GM18873 (cell line): ENCODE measurements at regions not wholly inside any gene's neighbourhood (a gene's known extent, or its start where the extent isn't known, plus 50 kb on each side); places are given as distances from the start of the nearest gene placed in this dataset.

ENCODE experiments used
- ATAC-seq: cut with Tn5 transposase; IDR thresholded peaks from one replicate; pipeline ENCODE4 v1.9.1; 2021; ENCODE audit warnings: mild to moderate bottlenecking, moderate library complexity, moderate number of reproducible peaks; ENCODE audit not compliant: unreplicated experiment, low FRiP score

- ATAC-seq, result no peak
Measured at GRCh38 chr21:23475281-23476219, 2131.7 kb downstream of the MRPL39 start.

DNA sequence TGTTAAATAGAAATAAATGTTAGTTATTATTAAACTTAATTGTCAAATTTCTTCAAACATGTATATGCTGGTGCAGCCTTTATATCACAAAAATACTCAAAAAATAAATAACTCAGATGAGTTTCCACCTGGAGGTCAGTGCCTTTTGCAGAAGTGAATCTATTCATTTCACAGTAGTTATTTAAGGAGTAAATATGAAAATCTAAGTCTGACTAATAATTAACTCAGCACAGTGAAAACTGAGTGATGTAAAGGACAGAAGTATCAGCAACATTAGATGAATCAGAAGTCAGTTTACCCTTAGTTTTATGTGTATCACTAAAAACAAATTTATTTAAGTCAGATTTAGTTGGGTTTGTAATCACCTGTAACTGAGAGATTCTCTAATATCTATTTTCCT, 2135.4 kb downstream of the MRPL39 start:
- ATAC-seq, result peak; percentile 95

- ATAC-seq, result no peak
Measured at GRCh38 chr21:23463365-23463764, 2143.9 kb downstream of the MRPL39 start.

DNA sequence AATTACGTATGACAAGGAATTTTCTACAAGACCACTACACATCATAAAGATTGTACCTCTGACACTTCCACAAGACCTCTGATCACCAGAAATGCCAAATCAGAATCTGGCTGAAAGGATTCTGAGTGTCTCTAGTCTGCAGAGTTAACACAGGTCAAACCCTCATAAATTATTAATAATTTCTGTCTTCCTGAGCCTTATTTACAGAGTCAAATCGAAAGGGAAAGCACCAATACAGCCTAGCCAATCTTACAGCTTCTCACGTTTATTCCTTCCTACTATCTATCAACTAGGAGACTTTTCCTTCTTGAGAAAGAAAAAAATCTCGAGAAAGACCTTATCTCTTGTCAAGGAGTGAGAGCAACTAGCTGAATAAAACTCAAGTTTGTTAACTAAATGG, 2151.6 kb downstream of the MRPL39 start:
- ATAC-seq, result peak; percentile 74

- peak; percentile 59 for ATAC-seq
Measured at GRCh38 chr21:23452384-23453083, 2154.7 kb downstream of the MRPL39 start.

GRCh38 chr21:23445307-23445706, 2162.0 kb downstream of the MRPL39 start:
- no peak for ATAC-seq

GRCh38 chr21:23438081-23438480, 2169.2 kb downstream of the MRPL39 start:
- ATAC-seq, result no peak

- no peak for ATAC-seq
Measured at GRCh38 chr21:23402929-23403520, 2204.3 kb downstream of the MRPL39 start.

- no peak for ATAC-seq
Measured at GRCh38 chr21:23401278-23401677, 2206.0 kb downstream of the MRPL39 start.

GRCh38 chr21:23398726-23399125, 2208.6 kb downstream of the MRPL39 start:
- no peak for ATAC-seq

- no peak for ATAC-seq
Measured at GRCh38 chr21:23394458-23394857, 2212.8 kb downstream of the MRPL39 start.

- ATAC-seq, result no peak
Measured at GRCh38 chr21:23384679-23385078, 2222.6 kb downstream of the MRPL39 start.

DNA sequence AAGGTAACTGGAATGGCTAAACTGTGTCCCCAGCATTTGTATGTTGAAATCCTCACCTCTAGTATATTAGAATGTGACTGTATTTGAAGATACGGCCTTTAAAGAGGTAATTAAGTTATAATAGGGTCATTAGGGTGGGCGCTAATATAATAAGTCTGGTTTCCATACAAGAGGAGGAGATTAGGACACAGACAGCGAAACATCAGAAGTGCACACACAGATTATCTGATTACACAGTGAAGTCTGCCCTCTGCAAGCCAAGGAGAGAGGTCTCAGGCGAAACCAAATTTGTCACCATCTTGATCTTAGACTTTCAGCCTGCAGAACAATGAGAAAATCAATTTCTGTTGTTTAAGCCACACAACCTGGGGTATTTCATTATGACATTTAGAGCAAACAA, 2233.1 kb downstream of the MRPL39 start:
- ATAC-seq, result no peak

GRCh38 chr21:23356905-23357304, 2250.4 kb downstream of the MRPL39 start:
- no peak for ATAC-seq

GRCh38 chr21:23316190-23316589, 2291.1 kb downstream of the MRPL39 start:
- no peak for ATAC-seq

DNA sequence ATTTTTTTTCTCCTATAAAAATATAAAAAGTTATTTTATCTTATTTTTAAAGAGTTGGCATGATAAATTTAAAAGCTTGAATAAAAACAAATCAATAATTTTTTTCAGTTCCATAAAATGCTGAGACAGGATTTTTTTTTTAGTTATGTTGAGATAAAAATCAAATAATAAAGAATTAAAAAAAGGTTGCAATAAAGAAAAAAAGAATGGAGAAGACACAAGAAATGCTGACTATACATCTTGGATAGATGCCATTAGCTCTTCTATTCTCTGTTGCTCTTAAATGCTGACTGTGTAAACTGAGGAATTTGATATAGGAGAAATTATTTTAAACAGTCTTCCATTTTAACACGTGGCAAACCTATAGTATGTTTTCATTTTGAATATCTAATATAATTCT, 2298.5 kb downstream of the MRPL39 start:
- no peak for ATAC-seq

DNA sequence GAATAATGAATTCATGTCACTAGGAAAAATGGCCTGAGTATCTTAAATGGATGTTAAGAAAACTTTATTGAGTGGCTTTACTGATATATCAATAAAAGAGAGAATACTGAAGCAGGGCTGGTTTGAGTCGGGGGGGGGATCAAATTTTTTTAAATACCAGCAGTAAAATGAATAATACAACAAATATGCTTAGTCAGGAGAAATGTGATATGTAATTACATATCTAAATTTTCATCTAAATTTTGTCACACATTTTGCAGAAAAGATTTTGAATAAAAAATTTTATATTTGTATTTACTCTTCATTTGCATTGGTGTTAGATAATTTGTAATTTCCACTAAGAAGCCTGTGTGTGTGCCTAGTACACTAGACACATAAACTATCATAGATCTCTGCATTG, 2300.2 kb downstream of the MRPL39 start:
- no peak for ATAC-seq

- ATAC-seq, result no peak
Measured at GRCh38 chr21:23292292-23292691, 2294.1 kb downstream of the NCAM2 start.

- ATAC-seq, result no peak
Measured at GRCh38 chr21:23281917-23282316, 2283.7 kb downstream of the NCAM2 start.

GRCh38 chr21:23249760-23250159, 2251.6 kb downstream of the NCAM2 start:
- ATAC-seq, result no peak

DNA sequence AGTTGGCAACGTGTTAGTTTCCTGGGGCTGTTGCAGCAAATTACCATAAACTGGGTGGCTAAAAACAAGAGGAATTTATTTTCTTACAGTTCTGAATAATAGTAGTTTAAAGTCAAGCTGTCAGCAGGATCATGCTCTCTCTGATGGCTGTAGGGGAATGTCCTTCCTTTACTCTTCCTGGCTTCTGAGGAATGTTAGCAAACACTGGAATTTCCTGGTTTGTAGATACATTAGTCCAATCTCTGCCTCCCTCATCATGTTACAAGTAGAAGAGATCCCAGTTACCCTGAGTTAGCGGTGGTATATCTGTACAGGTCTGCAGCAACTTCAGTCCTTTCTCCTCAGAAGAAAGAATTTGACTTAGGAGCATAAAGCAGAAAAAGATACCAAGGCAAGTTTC, 2249.1 kb downstream of the NCAM2 start:
- ATAC-seq, result no peak
